SU-DHL-6 (cell line): ENCODE measurements at regions not wholly inside any gene's neighbourhood (a gene's known extent, or its start where the extent isn't known, plus 50 kb on each side); places are given as distances from the start of the nearest gene placed in this dataset.

Experiments used
- CTCF ChIP-seq: fragments of 200-600 bp; sonication (generic); IDR thresholded peaks from one replicate; pipeline ENCODE4 v1.5.1; 2017; ENCODE audit warnings: antibody characterized with exemption, mild to moderate bottlenecking, low read length, moderate library complexity; ENCODE audit not compliant: insufficient read depth, poor library complexity, severe bottlenecking
- EZH2phosphoT487 ChIP-seq: fragments of 200-600 bp; sonication (generic), shearing (Covaris generic); conservative IDR thresholded peaks from 2 replicates; pipeline ENCODE4 v1.6.1; 2018; ENCODE audit warnings: mild to moderate bottlenecking, antibody characterized with exemption, low read length, moderate library complexity, mixed read lengths

GRCh38 chr5:28707706-28708105, 1669.3 kb upstream of the CDH9 start:
- TF ChIP-seq EZH2phosphoT487 (no peak), CTCF (no peak)
